SK-N-SH (cell line): ENCODE measurements at regions not wholly inside any gene's neighbourhood (a gene's known extent, or its start where the extent isn't known, plus 50 kb on each side); places are given as distances from the start of the nearest gene placed in this dataset.

Experiments
- CTCF ChIA-PET: fragments of 300-600, 350-600 bp; formaldehyde crosslinking; extraction: SDS; loops from one replicate; lab custom pipeline; 2021; lab: Yijun Ruan, JAX
- POLR2A ChIA-PET: fragments of 350-600 bp; sonication (Branson Sonifier 250); formaldehyde crosslinking; extraction: SDS; loops from one replicate; lab custom pipeline; 2020; ENCODE audit warnings: antibody characterized with exemption, inconsistent platforms; lab: Yijun Ruan, JAX
- DNase-seq: peaks from one replicate; pipeline ENCODE4 v3.0.0; 2012
- H2AFZ ChIP-seq: fragments of 200-600 bp; sonication (generic); 2 replicates; pipeline ENCODE4 v1.8.1; 2016; ENCODE audit warnings: antibody characterized with exemption, mild to moderate bottlenecking, low read depth
- H3F3A ChIP-seq: fragments of 200-600 bp; sonication (generic); replicated peaks from 2 replicates; pipeline ENCODE3; 2016; ENCODE audit warnings: antibody characterized with exemption, mild to moderate bottlenecking; ENCODE audit not compliant: insufficient read depth
- H3K27ac ChIP-seq, 2 experiments: fragments of 200-500 bp in 1 of 2; fragments of 200-600 bp in 1 of 2; sonication (Bioruptor generic) in 1 of 2; sonication (generic), shearing (Covaris generic) in 1 of 2; 2 replicates each; pipeline versions ENCODE4 v1.5.1 to v1.6.1; 2014 to 2016; ENCODE audit warnings: low read depth in 2 of 2, inconsistent platforms in 1 of 2, low read length in 1 of 2, mild to moderate bottlenecking in 1 of 2, mixed read lengths in 1 of 2
- H3K27me3 ChIP-seq: fragments of 200-600 bp; sonication (generic), shearing (Covaris generic); 2 replicates; pipeline ENCODE4 v1.6.1; 2016; ENCODE audit warnings: mixed run types; ENCODE audit not compliant: insufficient read depth
- H3K36me3 ChIP-seq, 2 experiments: fragments of 200-500 bp in 1 of 2; fragments of 200-600 bp in 1 of 2; sonication (Bioruptor generic) in 1 of 2; sonication (generic) in 1 of 2; replicated peaks in 1 of 2; 2 replicates each; pipeline versions ENCODE3 to v1.5.1; 2014 to 2016; ENCODE audit warnings: low read length in 1 of 2, mild to moderate bottlenecking in 1 of 2; ENCODE audit not compliant: insufficient read depth in 2 of 2, control insufficient read depth in 1 of 2
- H3K4me1 ChIP-seq, 2 experiments: fragments of 200-500 bp in 1 of 2; fragments of 200-600 bp in 1 of 2; sonication (Bioruptor generic) in 1 of 2; sonication (generic), shearing (Covaris generic) in 1 of 2; 2 replicates each; pipeline versions ENCODE4 v1.5.1 to v1.6.1; 2014 to 2016; ENCODE audit warnings: low read depth in 1 of 2, low read length in 1 of 2, mixed run types in 1 of 2; ENCODE audit not compliant: insufficient read depth in 2 of 2, control insufficient read depth in 1 of 2
- H3K4me2 ChIP-seq: fragments of 200-600 bp; sonication (generic), shearing (Covaris generic); 2 replicates; pipeline ENCODE4 v1.6.1; 2017; ENCODE audit warnings: mixed run types
- H3K4me3 ChIP-seq, 2 experiments: fragments of 200-500 bp in 1 of 2; fragments of 200-600 bp in 1 of 2; sonication (Bioruptor generic) in 1 of 2; sonication (generic), shearing (Covaris generic) in 1 of 2; 2 replicates each; pipeline versions ENCODE4 v1.5.1 to v1.8.1; 2014 to 2016; ENCODE audit warnings: low read depth in 2 of 2, inconsistent platforms in 1 of 2, low read length in 1 of 2, mild to moderate bottlenecking in 1 of 2, mixed read lengths in 1 of 2, moderate library complexity in 1 of 2
- H3K79me2 ChIP-seq: fragments of 200-600 bp; sonication (generic); 2 replicates; pipeline ENCODE4 v1.8.1; 2017; ENCODE audit warnings: mild to moderate bottlenecking; ENCODE audit not compliant: insufficient read depth
- H3K9ac ChIP-seq: fragments of 200-600 bp; sonication (generic); 2 replicates; pipeline ENCODE4 v1.6.1; 2017; ENCODE audit warnings: mixed run types
- H3K9me2 ChIP-seq: fragments of 200-600 bp; sonication (generic); 2 replicates; pipeline ENCODE4 v1.6.1; 2017; ENCODE audit warnings: mixed run types
- H3K9me3 ChIP-seq: fragments of 200-600 bp; sonication (generic); 2 replicates; pipeline ENCODE4 v1.6.1; 2017; ENCODE audit warnings: mixed run types, mild to moderate bottlenecking, moderate library complexity
- H4K20me1 ChIP-seq: fragments of 200-600 bp; sonication (generic); 2 replicates; pipeline ENCODE4 v1.6.1; 2017; ENCODE audit warnings: mild to moderate bottlenecking, mixed run types; ENCODE audit not compliant: insufficient read depth
- CHD2 ChIP-seq: fragments of 150-350 bp; IDR thresholded peaks from 2 replicates; pipeline ENCODE4 v1.6.1; 2018; ENCODE audit warnings: low read length; ENCODE audit not compliant: partially characterized antibody
- ELF1 ChIP-seq: IDR thresholded peaks from 2 replicates; pipeline ENCODE4 v1.4.0; 2012
- EZH2phosphoT487 ChIP-seq: fragments of 200-600 bp; sonication (generic); IDR thresholded peaks from 2 replicates; pipeline ENCODE4 v1.6.1; 2017; ENCODE audit warnings: low read depth, mixed run types, mild to moderate bottlenecking, antibody characterized with exemption, moderate library complexity, borderline replicate concordance
- FOXJ3 ChIP-seq: sonication (generic); formaldehyde crosslinking; IDR thresholded peaks from 2 replicates; pipeline ENCODE4 v1.5.1; 2020; ENCODE audit warnings: mild to moderate bottlenecking, missing genetic modification reagents
- JUND ChIP-seq: IDR thresholded peaks from 2 replicates; pipeline ENCODE4 v1.4.0; 2012
- MXI1 ChIP-seq: IDR thresholded peaks from 2 replicates; pipeline ENCODE4 v1.6.1; 2012; ENCODE audit warnings: mild to moderate bottlenecking, low read depth, low read length, improper control_type of control experiment
- POLR2AphosphoS5 ChIP-seq: IDR thresholded peaks from 2 replicates; pipeline ENCODE4 v1.6.1; 2012; ENCODE audit warnings: low read depth, low read length
- RFX5 ChIP-seq: IDR thresholded peaks from 2 replicates; pipeline ENCODE4 v1.6.1; 2012; ENCODE audit warnings: mild to moderate bottlenecking, improper control_type of control experiment, low read length
- SIN3A ChIP-seq: IDR thresholded peaks from 2 replicates; pipeline ENCODE4 v1.6.1; 2012; ENCODE audit warnings: low read depth, mild to moderate bottlenecking, low read length, moderate library complexity, borderline replicate concordance
- TAF1 ChIP-seq: IDR thresholded peaks from 2 replicates; pipeline ENCODE4 v1.6.1; 2012; ENCODE audit warnings: low read depth, mild to moderate bottlenecking, low read length, moderate library complexity, borderline replicate concordance
- TCF12 ChIP-seq: IDR thresholded peaks from 2 replicates; pipeline ENCODE4 v1.4.0; 2012
- TEAD4 ChIP-seq: IDR thresholded peaks from 2 replicates; pipeline ENCODE4 v1.4.0; 2012; ENCODE audit warnings: mild to moderate bottlenecking, borderline replicate concordance; ENCODE audit not compliant: insufficient read depth
- YY1 ChIP-seq: IDR thresholded peaks from 2 replicates; pipeline ENCODE4 v1.4.0; 2012; ENCODE audit warnings: low read depth, mild to moderate bottlenecking
- WGBS: methylation state at CpG from one replicate; pipeline ENCODE4 v1.1.6; 2017; ENCODE audit warnings: low lambda C conversion rate; 5-methylcytosine and 5-hydroxymethylcytosine counted together
- TF ChIP-seq, protein P1 (sequence below): IDR thresholded peaks from 2 replicates; pipeline ENCODE4 v1.4.0; 2012; ENCODE audit warnings: low read depth, borderline replicate concordance
- TF ChIP-seq, protein P2 (sequence below): IDR thresholded peaks from 2 replicates; pipeline ENCODE4 v1.6.1; 2012; ENCODE audit warnings: mild to moderate bottlenecking, low read depth, low read length, moderate library complexity
- TF ChIP-seq, protein P3 (sequence below): IDR thresholded peaks from 2 replicates; pipeline ENCODE4 v1.4.0; 2012; ENCODE audit warnings: low read depth, borderline replicate concordance
- TF ChIP-seq, protein P4 (sequence below): IDR thresholded peaks from 2 replicates; pipeline ENCODE4 v1.4.0; 2012; ENCODE audit warnings: low read depth

DNA sequence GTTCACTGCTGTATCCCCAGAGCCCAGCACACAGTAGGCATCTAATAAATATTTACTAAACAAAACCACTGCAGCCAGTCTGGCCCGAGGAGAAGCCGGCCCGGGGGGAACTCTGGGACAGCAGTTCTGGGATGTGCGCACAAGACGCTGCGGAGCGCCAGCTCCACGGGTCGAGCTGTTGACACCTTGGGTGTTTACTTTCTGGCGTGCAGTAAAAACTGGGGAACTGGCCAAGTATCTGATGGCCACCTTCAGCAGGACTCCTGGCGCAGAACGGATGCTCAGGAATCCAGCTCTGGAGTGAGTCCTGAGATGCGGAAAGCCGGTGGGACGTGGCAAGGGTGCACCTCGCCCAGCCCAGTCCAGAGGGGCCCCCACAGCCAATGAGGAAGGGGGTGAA, 65.6 kb downstream of the NCOR2 start:
- no peaks in the 10 kb centered on the region for H3K9me2 ChIP-seq
- H3K4me2 ChIP-seq = no peak overlapping the region
- no peak for DNase-seq
- no peak overlapping the region for H3K4me3 ChIP-seq
- H3K27ac ChIP-seq = peak overlapping the region in 1 of 2 experiments; percentile 66; a peak in 2 of 4 replicates
- H3K36me3 ChIP-seq = peaks cover 0 to 3% of the 10 kb centered on the region in 2 experiments
- no peak for TF ChIP-seq CHD2
- no peak for TF ChIP-seq RFX5
- no peak for TF ChIP-seq TAF1
- TF ChIP-seq SIN3A = no peak
- TF ChIP-seq, protein P1, sequence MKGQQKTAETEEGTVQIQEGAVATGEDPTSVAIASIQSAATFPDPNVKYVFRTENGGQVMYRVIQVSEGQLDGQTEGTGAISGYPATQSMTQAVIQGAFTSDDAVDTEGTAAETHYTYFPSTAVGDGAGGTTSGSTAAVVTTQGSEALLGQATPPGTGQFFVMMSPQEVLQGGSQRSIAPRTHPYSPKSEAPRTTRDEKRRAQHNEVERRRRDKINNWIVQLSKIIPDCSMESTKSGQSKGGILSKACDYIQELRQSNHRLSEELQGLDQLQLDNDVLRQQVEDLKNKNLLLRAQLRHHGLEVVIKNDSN = no peak
- TF ChIP-seq, all 33 proteins: peak for 0
- ChIA-PET POLR2A (no interaction called here), CTCF (no interaction called here)
- H3K4me1 ChIP-seq = peaks cover 49 to 80% of the 10 kb centered on the region in 2 experiments; a peak in 3 of 4 replicates
- no peaks in the 10 kb centered on the region for H3K27me3 ChIP-seq
- H3K79me2 ChIP-seq = peaks cover 100% of the 10 kb centered on the region
- H3K9me3 ChIP-seq = no peaks in the 10 kb centered on the region
- no peak overlapping the region for H2AFZ ChIP-seq
- peaks cover 100% of the 10 kb centered on the region for H4K20me1 ChIP-seq
- peaks cover 18% of the 10 kb centered on the region for H3F3A ChIP-seq
- 93% methylated on average over 5 of the region's 16 CpGs for WGBS
- no peak overlapping the region for H3K9ac ChIP-seq

DNA sequence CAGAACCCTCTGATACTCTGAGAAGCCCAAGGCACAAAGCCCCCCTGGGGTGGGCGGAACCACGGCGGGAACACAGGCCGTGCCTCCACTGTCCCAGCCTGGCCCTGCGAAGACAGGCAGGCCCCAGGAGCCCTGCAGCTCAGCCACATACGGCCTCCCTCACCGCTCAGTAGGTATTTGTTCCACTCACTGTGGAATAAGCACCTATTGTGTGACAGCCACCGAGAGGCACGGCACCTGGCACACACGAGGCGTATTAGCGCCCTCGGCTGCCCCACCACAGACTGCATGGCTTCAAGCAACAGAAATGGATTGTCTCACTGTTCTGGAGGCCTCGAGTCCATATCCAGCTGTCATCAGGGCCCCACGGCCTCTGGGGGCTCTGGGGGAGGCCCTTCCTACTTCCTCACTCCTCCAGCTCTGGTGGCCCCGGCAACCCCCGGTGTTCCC, 66.3 kb downstream of the NCOR2 start:
- H4K20me1 ChIP-seq = peaks cover 100% of the 10 kb centered on the region
- CTCF ChIA-PET = interaction anchor here (1.2 kb wide), 1 partner anchor 102 kb away, joined by 3 read pairs; no protein-coding TSS in a partner anchor

More for the DNA sequence above, 66.3 kb downstream of the NCOR2 start:
- peak overlapping the region; percentile 33 to 66; a peak in 3 of 4 replicates for H3K27ac ChIP-seq
- H3K4me2 ChIP-seq = no peak overlapping the region
- no peak overlapping the region for H3K9ac ChIP-seq
- POLR2A ChIA-PET = no interaction called here
- no peaks in the 10 kb centered on the region for H3K27me3 ChIP-seq
- no peak overlapping the region for H3K4me3 ChIP-seq
- no peak for DNase-seq
- H3K36me3 ChIP-seq = peaks cover 0 to 3% of the 10 kb centered on the region in 2 experiments
- no peaks in the 10 kb centered on the region for H3K9me2 ChIP-seq
- no peaks in the 10 kb centered on the region for H3K9me3 ChIP-seq
- no peak overlapping the region for H2AFZ ChIP-seq
- peaks cover 12% of the 10 kb centered on the region for H3F3A ChIP-seq
- TF ChIP-seq JUND (no peak), FOXJ3 (CRISPR knock-in tag) (no peak), EZH2phosphoT487 (no peak), MXI1 (no peak), TEAD4 (no peak), POLR2AphosphoS5 (no peak), YY1 (no peak), ELF1 (no peak), TCF12 (no peak), TAF1 (no peak)
- TF ChIP-seq, protein P2, sequence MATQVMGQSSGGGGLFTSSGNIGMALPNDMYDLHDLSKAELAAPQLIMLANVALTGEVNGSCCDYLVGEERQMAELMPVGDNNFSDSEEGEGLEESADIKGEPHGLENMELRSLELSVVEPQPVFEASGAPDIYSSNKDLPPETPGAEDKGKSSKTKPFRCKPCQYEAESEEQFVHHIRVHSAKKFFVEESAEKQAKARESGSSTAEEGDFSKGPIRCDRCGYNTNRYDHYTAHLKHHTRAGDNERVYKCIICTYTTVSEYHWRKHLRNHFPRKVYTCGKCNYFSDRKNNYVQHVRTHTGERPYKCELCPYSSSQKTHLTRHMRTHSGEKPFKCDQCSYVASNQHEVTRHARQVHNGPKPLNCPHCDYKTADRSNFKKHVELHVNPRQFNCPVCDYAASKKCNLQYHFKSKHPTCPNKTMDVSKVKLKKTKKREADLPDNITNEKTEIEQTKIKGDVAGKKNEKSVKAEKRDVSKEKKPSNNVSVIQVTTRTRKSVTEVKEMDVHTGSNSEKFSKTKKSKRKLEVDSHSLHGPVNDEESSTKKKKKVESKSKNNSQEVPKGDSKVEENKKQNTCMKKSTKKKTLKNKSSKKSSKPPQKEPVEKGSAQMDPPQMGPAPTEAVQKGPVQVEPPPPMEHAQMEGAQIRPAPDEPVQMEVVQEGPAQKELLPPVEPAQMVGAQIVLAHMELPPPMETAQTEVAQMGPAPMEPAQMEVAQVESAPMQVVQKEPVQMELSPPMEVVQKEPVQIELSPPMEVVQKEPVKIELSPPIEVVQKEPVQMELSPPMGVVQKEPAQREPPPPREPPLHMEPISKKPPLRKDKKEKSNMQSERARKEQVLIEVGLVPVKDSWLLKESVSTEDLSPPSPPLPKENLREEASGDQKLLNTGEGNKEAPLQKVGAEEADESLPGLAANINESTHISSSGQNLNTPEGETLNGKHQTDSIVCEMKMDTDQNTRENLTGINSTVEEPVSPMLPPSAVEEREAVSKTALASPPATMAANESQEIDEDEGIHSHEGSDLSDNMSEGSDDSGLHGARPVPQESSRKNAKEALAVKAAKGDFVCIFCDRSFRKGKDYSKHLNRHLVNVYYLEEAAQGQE = no peak
- TF ChIP-seq, protein P3, sequence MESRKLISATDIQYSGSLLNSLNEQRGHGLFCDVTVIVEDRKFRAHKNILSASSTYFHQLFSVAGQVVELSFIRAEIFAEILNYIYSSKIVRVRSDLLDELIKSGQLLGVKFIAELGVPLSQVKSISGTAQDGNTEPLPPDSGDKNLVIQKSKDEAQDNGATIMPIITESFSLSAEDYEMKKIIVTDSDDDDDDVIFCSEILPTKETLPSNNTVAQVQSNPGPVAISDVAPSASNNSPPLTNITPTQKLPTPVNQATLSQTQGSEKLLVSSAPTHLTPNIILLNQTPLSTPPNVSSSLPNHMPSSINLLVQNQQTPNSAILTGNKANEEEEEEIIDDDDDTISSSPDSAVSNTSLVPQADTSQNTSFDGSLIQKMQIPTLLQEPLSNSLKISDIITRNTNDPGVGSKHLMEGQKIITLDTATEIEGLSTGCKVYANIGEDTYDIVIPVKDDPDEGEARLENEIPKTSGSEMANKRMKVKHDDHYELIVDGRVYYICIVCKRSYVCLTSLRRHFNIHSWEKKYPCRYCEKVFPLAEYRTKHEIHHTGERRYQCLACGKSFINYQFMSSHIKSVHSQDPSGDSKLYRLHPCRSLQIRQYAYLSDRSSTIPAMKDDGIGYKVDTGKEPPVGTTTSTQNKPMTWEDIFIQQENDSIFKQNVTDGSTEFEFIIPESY = no peak
- TF ChIP-seq, protein P4, sequence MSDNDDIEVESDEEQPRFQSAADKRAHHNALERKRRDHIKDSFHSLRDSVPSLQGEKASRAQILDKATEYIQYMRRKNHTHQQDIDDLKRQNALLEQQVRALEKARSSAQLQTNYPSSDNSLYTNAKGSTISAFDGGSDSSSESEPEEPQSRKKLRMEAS = no peak
- TF ChIP-seq, protein P1 = no peak
- peaks cover 100% of the 10 kb centered on the region for H3K79me2 ChIP-seq
- peaks cover 43 to 80% of the 10 kb centered on the region in 2 experiments; a peak in 3 of 4 replicates for H3K4me1 ChIP-seq
- WGBS = 95% methylated on average over 8 of the region's 17 CpGs
